ENCODE measurements at regions not wholly inside any gene's neighbourhood (a gene's known extent, or its start where the extent isn't known, plus 50 kb on each side); places are given as distances from the start of the nearest gene placed in this dataset.

DNA sequence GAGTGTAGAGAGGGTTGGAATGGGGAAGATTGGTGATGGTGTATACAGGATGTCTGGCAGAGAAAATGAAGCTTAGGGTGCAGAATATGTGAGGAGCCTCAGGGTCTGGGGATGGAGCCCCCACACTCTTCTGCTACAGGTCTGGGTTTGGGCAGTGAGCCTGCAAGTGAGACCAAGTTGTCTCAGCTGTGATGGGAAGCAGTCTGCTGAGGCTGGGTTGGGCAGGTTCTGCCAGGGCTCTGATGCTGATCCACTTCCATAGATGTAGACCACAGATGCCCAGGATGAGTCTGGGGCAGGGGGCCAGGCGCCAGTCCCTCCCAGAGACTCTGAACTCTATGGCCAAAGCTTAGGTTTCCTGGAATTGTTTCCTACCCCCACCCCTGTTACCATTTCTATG is 516.9 kb downstream of the PTPRU start:
- TF ChIP-seq, protein P1, sequence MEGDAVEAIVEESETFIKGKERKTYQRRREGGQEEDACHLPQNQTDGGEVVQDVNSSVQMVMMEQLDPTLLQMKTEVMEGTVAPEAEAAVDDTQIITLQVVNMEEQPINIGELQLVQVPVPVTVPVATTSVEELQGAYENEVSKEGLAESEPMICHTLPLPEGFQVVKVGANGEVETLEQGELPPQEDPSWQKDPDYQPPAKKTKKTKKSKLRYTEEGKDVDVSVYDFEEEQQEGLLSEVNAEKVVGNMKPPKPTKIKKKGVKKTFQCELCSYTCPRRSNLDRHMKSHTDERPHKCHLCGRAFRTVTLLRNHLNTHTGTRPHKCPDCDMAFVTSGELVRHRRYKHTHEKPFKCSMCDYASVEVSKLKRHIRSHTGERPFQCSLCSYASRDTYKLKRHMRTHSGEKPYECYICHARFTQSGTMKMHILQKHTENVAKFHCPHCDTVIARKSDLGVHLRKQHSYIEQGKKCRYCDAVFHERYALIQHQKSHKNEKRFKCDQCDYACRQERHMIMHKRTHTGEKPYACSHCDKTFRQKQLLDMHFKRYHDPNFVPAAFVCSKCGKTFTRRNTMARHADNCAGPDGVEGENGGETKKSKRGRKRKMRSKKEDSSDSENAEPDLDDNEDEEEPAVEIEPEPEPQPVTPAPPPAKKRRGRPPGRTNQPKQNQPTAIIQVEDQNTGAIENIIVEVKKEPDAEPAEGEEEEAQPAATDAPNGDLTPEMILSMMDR (optimal IDR thresholded peaks at IDR 0.05 in 1 of 3, IDR thresholded peaks at IDR 0.05 in 1 of 3, conservative IDR thresholded peaks at IDR 0.05 in 1 of 3; ENCODE audit: extremely low read depth in 1 of 3, insufficient read depth in 2 of 3, low read length in 3 of 3) = no peak
- TF ChIP-seq EZH2 (IDR thresholded peaks at IDR 0.05; ENCODE audit: low read length) = no peak

Data from keratinocyte (primary cell).